HEK293T (cell line): ENCODE measurements at regions not wholly inside any gene's neighbourhood (a gene's known extent, or its start where the extent isn't known, plus 50 kb on each side); places are given as distances from the start of the nearest gene placed in this dataset.

Experiments
- CTCF ChIA-PET: fragments of 350-600 bp; formaldehyde crosslinking; extraction: SDS; loops from one replicate; lab custom pipeline; 2021; ENCODE audit warnings: antibody characterized with exemption, inconsistent platforms; lab: Yijun Ruan, JAX
- POLR2A ChIA-PET: fragments of 350-600 bp; formaldehyde crosslinking; extraction: SDS; loops from one replicate; lab custom pipeline; 2020; ENCODE audit warnings: antibody characterized with exemption, inconsistent platforms; lab: Yijun Ruan, JAX
- DNase-seq: peaks from one replicate; pipeline ENCODE4 v3.0.0; 2012; ENCODE audit warnings: mixed read lengths; ENCODE audit errors: extremely low spot score
- ARNT ChIP-seq: fragments of 450-650 bp; IDR thresholded peaks from 2 replicates; pipeline ENCODE4 v1.6.1; 2017; ENCODE audit warnings: mild to moderate bottlenecking
- BHLHE40 ChIP-seq: fragments of 450-650 bp; IDR thresholded peaks from 2 replicates; pipeline ENCODE4 v1.6.1; 2016; ENCODE audit warnings: mild to moderate bottlenecking, moderate library complexity, borderline replicate concordance
- CTBP1 ChIP-seq: fragments of 450-650 bp; IDR thresholded peaks from 2 replicates; pipeline ENCODE4 v1.6.1; 2016; ENCODE audit warnings: borderline replicate concordance
- ELF4 ChIP-seq: fragments of 450-650 bp; IDR thresholded peaks from 2 replicates; pipeline ENCODE4 v1.6.1; 2017; ENCODE audit warnings: antibody characterized with exemption
- FOXA1 ChIP-seq: fragments of 450-650 bp; IDR thresholded peaks from 2 replicates; pipeline ENCODE4 v1.6.1; 2016; ENCODE audit warnings: mild to moderate bottlenecking
- FOXK2 ChIP-seq: fragments of 450-650 bp; IDR thresholded peaks from 2 replicates; pipeline ENCODE4 v1.6.1; 2016; ENCODE audit warnings: mild to moderate bottlenecking
- FOXM1 ChIP-seq: fragments of 450-650 bp; IDR thresholded peaks from 2 replicates; pipeline ENCODE4 v1.6.1; 2017; ENCODE audit warnings: mild to moderate bottlenecking, borderline replicate concordance
- HDGF ChIP-seq: fragments of 450-650 bp; IDR thresholded peaks from 2 replicates; pipeline ENCODE4 v1.6.1; 2017; ENCODE audit warnings: antibody characterized with exemption, borderline replicate concordance
- L3MBTL2 ChIP-seq: fragments of 450-650 bp; conservative IDR thresholded peaks from 2 replicates; pipeline ENCODE4 v1.6.1; 2016; ENCODE audit warnings: mild to moderate bottlenecking
- LEF1 ChIP-seq: fragments of 450-650 bp; IDR thresholded peaks from 2 replicates; pipeline ENCODE4 v1.6.1; 2017; ENCODE audit warnings: mild to moderate bottlenecking, borderline replicate concordance
- NFRKB ChIP-seq: fragments of 450-650 bp; IDR thresholded peaks from 2 replicates; pipeline ENCODE4 v1.6.1; 2016; ENCODE audit warnings: mild to moderate bottlenecking, moderate library complexity
- PKNOX1 ChIP-seq: fragments of 450-650 bp; IDR thresholded peaks from 2 replicates; pipeline ENCODE4 v1.6.1; 2016
- SP1 ChIP-seq: fragments of 450-650 bp; IDR thresholded peaks from 2 replicates; pipeline ENCODE4 v1.6.1; 2017
- SUZ12 ChIP-seq: fragments of 450-650 bp; IDR thresholded peaks from 2 replicates; pipeline ENCODE4 v1.6.1; 2016; ENCODE audit warnings: mild to moderate bottlenecking
- TARDBP ChIP-seq: fragments of 450-650 bp; IDR thresholded peaks from 2 replicates; pipeline ENCODE4 v1.6.1; 2016
- ZNF384 ChIP-seq: fragments of 450-650 bp; IDR thresholded peaks from 2 replicates; pipeline ENCODE4 v1.6.1; 2016

GRCh38 chr16:54801057-54801844 is 129.4 kb upstream of the IRX5 start:
- CTCF ChIA-PET, result interaction anchor here (0.6 kb wide), 1 partner anchor 1251 kb away, joined by 3 read pairs; no protein-coding TSS in a partner anchor
- no peak for DNase-seq
- TF ChIP-seq HDGF (no peak), LEF1 (no peak), ELF4 (no peak), SP1 (no peak), ZNF384 (no peak), BHLHE40 (no peak), SUZ12 (no peak), FOXK2 (no peak), L3MBTL2 (no peak), NFRKB (no peak)
- POLR2A ChIA-PET, result no interaction called here

- CTCF ChIA-PET, result interaction anchor here (0.7 kb wide), 1 partner anchor 467 kb away, joined by 4 read pairs; no protein-coding TSS in a partner anchor
- TF ChIP-seq HDGF (no peak), PKNOX1 (no peak), FOXK2 (no peak), ELF4 (no peak), BHLHE40 (no peak), FOXM1 (no peak), LEF1 (no peak), CTBP1 (no peak), L3MBTL2 (no peak), NFRKB (no peak), FOXA1 (no peak), ARNT (no peak), TARDBP (no peak), SUZ12 (no peak), ZNF384 (no peak), SP1 (no peak)
- DNase-seq, result no peak
- POLR2A ChIA-PET, result no interaction called here
Measured at GRCh38 chr16:54798267-54798666, 132.4 kb upstream of the IRX5 start.

- POLR2A ChIA-PET, result no interaction called here
- no peak for TF ChIP-seq BHLHE40
- no peak for DNase-seq
- CTCF ChIA-PET, result interaction anchor here (1.0 kb wide), 1 partner anchor 21 kb away, joined by 3 read pairs; no protein-coding TSS in a partner anchor
Measured at GRCh38 chr16:54796211-54796610, 134.5 kb upstream of the IRX5 start.

GRCh38 chr16:54792811-54793210 is 137.9 kb upstream of the IRX5 start:
- POLR2A ChIA-PET, result no interaction called here
- CTCF ChIA-PET, result interaction anchor here (0.6 kb wide), 1 partner anchor 165 kb away, joined by 3 read pairs; no protein-coding TSS in a partner anchor
- TF ChIP-seq ZNF384 (no peak), L3MBTL2 (no peak), FOXA1 (no peak), CTBP1 (no peak)
- DNase-seq, result no peak

- no peak for DNase-seq
- ChIA-PET CTCF (no interaction called here), POLR2A (no interaction called here)
- no peak for TF ChIP-seq PKNOX1
- no peak for TF ChIP-seq L3MBTL2
- TF ChIP-seq FOXM1, result no peak
- TF ChIP-seq ARNT, result no peak
- TF ChIP-seq ELF4, result no peak
- no peak for TF ChIP-seq HDGF
- TF ChIP-seq BHLHE40, result no peak
- TF ChIP-seq FOXK2, result no peak
- no peak for TF ChIP-seq NFRKB
- no peak for TF ChIP-seq SUZ12
- no peak for TF ChIP-seq TARDBP
- no peak for TF ChIP-seq ZNF384
- TF ChIP-seq CTBP1, result no peak
Measured at GRCh38 chr16:54787045-54787444, 143.6 kb upstream of the IRX5 start.

- TF ChIP-seq FOXA1 (no peak), TARDBP (no peak), HDGF (no peak), LEF1 (no peak), ARNT (no peak), ZNF384 (no peak), FOXK2 (no peak), FOXM1 (no peak), BHLHE40 (no peak), ELF4 (no peak), NFRKB (no peak), SUZ12 (no peak), SP1 (no peak), L3MBTL2 (no peak), PKNOX1 (no peak), CTBP1 (no peak)
- ChIA-PET POLR2A (no interaction called here), CTCF (no interaction called here)
- DNase-seq, result no peak
Measured at GRCh38 chr16:54783980-54784379, 146.7 kb upstream of the IRX5 start.
